DMS 273 (cell line): ENCODE measurements at regions not wholly inside any gene's neighbourhood (a gene's known extent, or its start where the extent isn't known, plus 50 kb on each side); places are given as distances from the start of the nearest gene placed in this dataset.

Experiments used
- DNase-seq: peaks from one replicate; lab custom pipeline; 2025; ENCODE audit not compliant: unreplicated experiment; lab: John Stamatoyannopoulos, UW

DNA sequence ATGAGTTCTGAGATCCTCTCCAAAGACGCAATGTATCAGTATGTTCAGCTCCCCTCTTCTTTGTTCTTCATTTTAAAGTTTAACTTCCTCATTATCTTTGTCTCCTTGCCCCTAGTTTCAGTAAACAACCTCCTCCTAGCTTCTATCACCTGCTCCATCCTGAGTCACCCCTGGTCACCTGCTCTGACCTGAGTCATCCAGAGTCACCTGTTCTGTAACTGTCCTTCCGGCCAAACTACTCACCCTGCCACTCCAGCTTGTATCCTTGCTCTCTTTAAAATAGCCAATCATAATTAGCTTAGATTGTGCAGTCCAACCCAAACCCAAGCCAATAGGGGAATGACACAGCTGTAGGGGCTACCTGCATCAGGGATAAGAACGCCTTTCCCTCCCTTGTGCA is 332.0 kb downstream of the OLFM3 start:
- DNase-seq, result no peak

DNA sequence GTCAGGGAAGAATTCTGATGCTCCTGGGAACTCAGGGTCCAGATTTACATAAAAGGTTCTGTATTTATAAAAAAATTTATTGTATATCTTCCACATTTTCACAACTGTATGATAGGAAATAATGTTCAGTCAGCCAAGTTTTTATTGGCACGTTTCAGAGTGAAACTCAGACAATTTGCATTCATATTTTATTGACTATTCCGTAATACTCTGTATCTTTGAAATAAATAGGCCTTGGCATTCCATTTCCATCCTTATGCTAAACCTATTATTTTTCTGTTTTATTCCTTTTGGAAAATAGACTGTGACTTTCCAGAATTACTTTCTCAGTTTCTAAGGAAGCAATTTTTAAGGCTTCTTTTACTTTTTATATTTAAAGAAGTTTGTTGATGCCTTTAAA is 329.0 kb downstream of the OLFM3 start:
- DNase-seq, result no peak

GRCh38 chr1:101683136-101683535 is 313.6 kb downstream of the OLFM3 start:
- no peak for DNase-seq

- DNase-seq, result no peak
Observed at GRCh38 chr1:101683561-101683960, 313.2 kb downstream of the OLFM3 start.

- DNase-seq, result no peak
Observed at GRCh38 chr1:101697072-101697471, 299.7 kb downstream of the OLFM3 start.

DNA sequence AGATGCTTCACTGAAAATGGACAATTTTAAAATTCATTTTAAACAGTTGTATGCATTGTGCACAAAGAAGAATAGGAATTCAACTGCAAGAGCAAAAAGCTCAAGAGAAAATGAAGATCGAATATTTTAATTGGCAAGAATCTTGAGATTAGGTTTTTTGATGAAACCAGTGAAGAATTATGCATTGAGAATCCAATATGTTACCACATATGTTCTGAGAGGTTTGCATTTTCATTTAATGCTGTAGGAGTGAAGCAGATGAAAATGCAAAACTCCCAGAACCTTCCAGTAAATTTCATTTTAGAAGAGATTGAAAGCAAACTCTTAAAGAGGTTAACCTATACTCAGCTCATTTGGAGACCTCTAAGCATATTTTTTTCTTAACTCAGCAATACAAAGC is 298.0 kb downstream of the OLFM3 start:
- no peak for DNase-seq

- no peak for DNase-seq
Observed at GRCh38 chr1:101704895-101705294, 291.8 kb downstream of the OLFM3 start.

- no peak for DNase-seq
Observed at GRCh38 chr1:101706366-101706765, 290.4 kb downstream of the OLFM3 start.

DNA sequence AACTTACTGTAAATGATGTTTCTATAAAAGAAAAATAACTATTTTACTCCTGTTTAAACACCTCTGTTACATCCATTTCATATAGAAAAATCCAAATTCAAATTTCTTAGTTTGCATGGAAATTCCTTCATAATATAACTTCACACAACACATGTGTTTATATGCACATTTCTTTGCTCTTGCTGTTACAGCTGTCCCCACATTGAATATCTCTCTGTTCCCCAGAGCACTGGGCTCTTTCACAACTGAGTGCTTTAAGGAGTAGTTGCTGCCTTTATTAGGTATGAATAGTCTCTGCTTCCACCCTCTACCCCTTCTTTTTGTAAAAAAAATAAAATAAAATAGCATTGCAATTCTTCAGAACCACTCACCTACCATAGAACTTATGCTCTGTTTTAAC is 287.0 kb downstream of the OLFM3 start:
- no peak for DNase-seq

DNA sequence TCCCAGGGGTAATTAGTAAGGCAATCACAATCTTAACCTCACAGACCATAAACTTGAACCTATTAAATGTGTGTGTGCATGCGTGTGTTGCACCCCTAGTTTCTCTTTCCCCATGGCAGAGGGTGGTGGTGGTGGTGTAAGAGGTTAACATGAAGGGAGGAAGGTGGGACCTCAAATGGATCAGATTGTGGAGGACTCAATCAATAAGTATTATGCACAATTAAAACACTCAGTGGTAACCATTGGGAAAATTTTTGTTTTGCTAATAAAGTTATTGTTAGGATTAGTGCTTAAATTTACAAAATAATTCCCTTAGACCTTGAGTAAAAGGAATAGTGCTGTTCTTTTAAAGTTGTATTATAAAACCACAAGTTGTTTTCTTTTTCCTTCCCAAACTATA is 283.0 kb downstream of the OLFM3 start:
- no peak for DNase-seq

- DNase-seq, result no peak
Observed at GRCh38 chr1:101723415-101723814, 273.3 kb downstream of the OLFM3 start.

- DNase-seq, result no peak
Observed at GRCh38 chr1:101728029-101728428, 268.7 kb downstream of the OLFM3 start.

GRCh38 chr1:101730559-101730958 is 266.2 kb downstream of the OLFM3 start:
- DNase-seq, result no peak

DNA sequence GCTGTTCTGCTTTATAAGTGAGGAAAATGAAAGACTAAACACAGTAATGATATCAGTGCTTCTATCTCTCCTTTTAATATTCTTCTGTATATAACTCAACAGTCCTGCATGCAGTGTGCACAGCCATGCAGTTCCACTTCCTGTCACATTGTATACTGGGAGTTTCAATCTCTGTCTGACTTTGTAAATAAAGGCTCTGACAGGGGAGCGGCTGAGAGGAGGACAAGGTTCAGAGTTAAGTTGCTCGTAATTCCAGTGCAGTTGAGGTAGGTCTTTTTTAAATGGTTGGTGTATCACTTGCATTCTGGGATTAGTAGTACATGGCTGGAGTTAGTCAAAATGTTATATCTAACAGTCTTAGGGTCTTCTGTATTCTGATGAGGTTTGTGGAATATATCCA is 264.5 kb downstream of the OLFM3 start:
- no peak for DNase-seq

- no peak for DNase-seq
Observed at GRCh38 chr1:101733340-101733739, 263.4 kb downstream of the OLFM3 start.

GRCh38 chr1:101738475-101738874 is 258.3 kb downstream of the OLFM3 start:
- no peak for DNase-seq

DNA sequence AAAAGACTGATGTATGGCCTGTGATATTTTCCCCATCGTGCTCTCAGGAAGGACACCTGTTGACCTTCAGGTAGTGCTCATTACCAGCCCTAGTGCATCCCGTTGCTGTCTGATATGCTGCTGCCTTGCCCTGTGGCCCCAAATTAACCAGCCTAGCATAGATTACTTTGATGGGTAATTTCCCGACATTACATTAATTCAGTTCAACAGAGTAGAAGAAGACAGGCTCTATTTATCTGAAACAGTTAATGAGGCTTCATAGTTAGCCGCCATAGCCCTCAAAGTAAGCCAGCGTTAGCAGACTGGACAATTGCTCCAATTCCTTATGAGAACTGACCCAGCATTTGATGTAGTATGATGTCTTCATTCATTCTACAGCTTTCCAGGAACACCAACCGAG is 257.6 kb downstream of the OLFM3 start:
- DNase-seq, result no peak

- no peak for DNase-seq
Observed at GRCh38 chr1:101739826-101740330, 256.8 kb downstream of the OLFM3 start.

GRCh38 chr1:101741910-101742309 is 254.8 kb downstream of the OLFM3 start:
- DNase-seq, result no peak

DNA sequence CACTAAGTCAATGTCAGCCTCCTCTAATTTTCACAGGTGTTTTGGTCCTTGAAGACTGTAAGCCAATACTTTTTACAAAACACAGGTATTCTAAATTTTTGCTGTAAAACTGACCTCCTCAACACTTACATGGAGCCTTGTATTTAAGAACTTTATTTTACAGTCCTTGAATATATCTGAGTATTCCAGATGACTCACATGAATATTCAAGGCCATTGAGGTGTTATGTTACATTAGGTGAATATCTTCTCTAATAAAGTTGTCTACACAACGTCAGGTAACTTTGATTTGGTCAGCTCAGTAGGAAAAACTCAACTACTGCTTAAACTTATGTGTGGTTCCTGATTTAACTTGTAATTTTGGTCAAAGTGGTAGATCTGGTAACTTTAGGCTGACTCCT is 254.2 kb downstream of the OLFM3 start:
- DNase-seq, result no peak

- no peak for DNase-seq
Observed at GRCh38 chr1:101745551-101746270, 251.0 kb downstream of the OLFM3 start.

- no peak for DNase-seq
Observed at GRCh38 chr1:101748077-101748476, 248.6 kb downstream of the OLFM3 start.
